ACC112 (cell line): ENCODE measurements at regions not wholly inside any gene's neighbourhood (a gene's known extent, or its start where the extent isn't known, plus 50 kb on each side); places are given as distances from the start of the nearest gene placed in this dataset.

ENCODE experiments used
- H2AFZ ChIP-seq: fragments of 200-600 bp; sonication (generic); one replicate; pipeline ENCODE4 v1.6.0; 2017; ENCODE audit warnings: antibody characterized with exemption, low read length; ENCODE audit not compliant: unreplicated experiment
- H3K27ac ChIP-seq: fragments of 200-600 bp; sonication (generic); 2 replicates; pipeline ENCODE4 v1.5.1; 2014; ENCODE audit warnings: low read depth, mild to moderate bottlenecking, antibody characterized with exemption, low read length, moderate library complexity
- H3K27me3 ChIP-seq: fragments of 200-600 bp; sonication (generic); 2 replicates; pipeline ENCODE4 v1.6.1; 2014; ENCODE audit warnings: mild to moderate bottlenecking, antibody characterized with exemption, low read length, moderate library complexity, mixed read lengths; ENCODE audit not compliant: insufficient read depth
- H3K36me3 ChIP-seq: fragments of 200-600 bp; sonication (generic); 2 replicates; pipeline ENCODE4 v1.6.1; 2016; ENCODE audit warnings: mild to moderate bottlenecking, antibody characterized with exemption, low read length, moderate library complexity, mixed read lengths; ENCODE audit not compliant: insufficient read depth
- H3K4me1 ChIP-seq: fragments of 200-600 bp; sonication (generic); one replicate; pipeline ENCODE4 v1.6.1; 2016; ENCODE audit warnings: low read length, mixed read lengths; ENCODE audit not compliant: insufficient read depth, unreplicated experiment, control insufficient read depth
- H3K4me3 ChIP-seq: fragments of 200-600 bp; sonication (generic); 2 replicates; pipeline ENCODE4 v1.5.1; 2014; ENCODE audit warnings: mild to moderate bottlenecking, low read depth, low read length
- H3K79me2 ChIP-seq: fragments of 200-600 bp; sonication (generic); one replicate; pipeline ENCODE4 v1.6.0; 2016; ENCODE audit warnings: low read length; ENCODE audit not compliant: control insufficient read depth, unreplicated experiment, insufficient read depth

DNA sequence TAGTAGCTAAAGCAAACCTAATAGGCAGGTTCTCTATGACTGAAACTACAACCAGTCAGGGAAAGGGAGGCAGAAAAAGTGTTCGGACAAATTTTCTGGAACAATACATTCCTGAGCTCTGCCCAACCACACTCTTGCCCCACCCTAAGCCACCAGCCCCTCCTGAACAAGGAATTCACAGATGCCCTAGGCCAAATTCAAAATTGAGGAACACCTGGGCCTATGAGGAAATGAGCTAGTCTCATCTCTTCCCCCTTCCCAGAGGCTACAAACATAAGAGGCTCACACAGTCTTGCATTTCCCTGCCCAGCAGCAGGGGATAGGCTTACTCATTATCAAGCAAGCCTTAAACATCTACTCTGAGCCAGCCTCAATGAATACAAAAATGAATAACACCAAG is 284.7 kb downstream of the ZNF674 start:
- Histone ChIP-seq H3K27ac (no peak overlapping the region), H3K79me2 (no peaks in the 10 kb centered on the region), H3K36me3 (no peaks in the 10 kb centered on the region), H2AFZ (no peak overlapping the region), H3K4me3 (no peak overlapping the region), H3K27me3 (no peaks in the 10 kb centered on the region), H3K4me1 (no peaks in the 10 kb centered on the region)

DNA sequence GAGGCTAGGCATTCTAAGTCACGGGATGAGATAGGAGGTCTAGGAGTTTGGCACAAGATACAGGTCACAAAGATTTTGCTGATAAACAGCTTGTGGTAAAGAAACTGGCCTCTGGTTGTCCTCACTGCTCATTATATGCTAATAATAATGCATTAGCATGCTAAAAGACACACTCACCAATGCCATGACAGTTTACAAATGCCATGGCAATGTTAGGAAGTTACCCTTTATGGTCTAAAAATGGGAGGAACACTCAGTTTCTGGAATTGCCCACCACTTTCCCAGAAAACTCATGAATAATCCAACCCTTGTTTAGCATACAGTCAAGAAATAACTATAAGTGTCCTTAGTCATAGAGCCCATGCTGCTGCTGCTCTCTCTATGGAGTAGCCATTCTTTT is 286.9 kb downstream of the ZNF674 start:
- H2AFZ ChIP-seq = no peak overlapping the region

GRCh38 chrX:46257451-46257879 is 287.8 kb downstream of the ZNF674 start:
- H3K27me3 ChIP-seq = no peaks in the 10 kb centered on the region
- H3K79me2 ChIP-seq = no peaks in the 10 kb centered on the region
- H2AFZ ChIP-seq = no peak overlapping the region
- H3K27ac ChIP-seq = no peak overlapping the region
- H3K36me3 ChIP-seq = no peaks in the 10 kb centered on the region
- H3K4me1 ChIP-seq = peaks cover 13% of the 10 kb centered on the region
- H3K4me3 ChIP-seq = no peak overlapping the region

More for the DNA sequence above, 286.9 kb downstream of the ZNF674 start:
- Histone ChIP-seq H3K4me1 (peaks cover 13% of the 10 kb centered on the region), H3K36me3 (no peaks in the 10 kb centered on the region), H3K27me3 (no peaks in the 10 kb centered on the region), H3K79me2 (no peaks in the 10 kb centered on the region), H3K4me3 (no peak overlapping the region), H3K27ac (no peak overlapping the region)

DNA sequence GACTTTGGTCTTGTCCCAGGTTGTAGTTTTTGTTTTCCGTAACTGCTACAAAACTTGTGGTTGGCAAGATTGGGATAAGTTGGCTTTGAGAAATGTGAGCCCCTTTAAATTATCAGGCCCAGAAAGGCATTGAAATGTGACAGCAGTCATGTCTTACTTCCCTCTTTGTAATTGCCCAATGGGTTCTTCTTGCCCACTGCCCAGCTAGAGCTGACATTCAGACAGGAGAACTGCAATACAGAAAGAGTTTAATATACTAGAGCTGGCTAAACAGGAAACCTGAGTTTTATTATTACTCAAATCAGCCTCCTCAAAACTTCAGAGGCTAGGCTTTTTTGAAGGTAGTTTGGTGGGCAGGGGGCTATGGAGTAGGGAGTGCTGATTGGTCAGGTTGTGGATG is 288.3 kb downstream of the ZNF674 start:
- no peak overlapping the region for H3K27ac ChIP-seq
- H3K79me2 ChIP-seq = no peaks in the 10 kb centered on the region
- H3K4me3 ChIP-seq = no peak overlapping the region
- no peak overlapping the region for H2AFZ ChIP-seq
- no peaks in the 10 kb centered on the region for H3K36me3 ChIP-seq
- H3K27me3 ChIP-seq = no peaks in the 10 kb centered on the region
- H3K4me1 ChIP-seq = peaks cover 16% of the 10 kb centered on the region

DNA sequence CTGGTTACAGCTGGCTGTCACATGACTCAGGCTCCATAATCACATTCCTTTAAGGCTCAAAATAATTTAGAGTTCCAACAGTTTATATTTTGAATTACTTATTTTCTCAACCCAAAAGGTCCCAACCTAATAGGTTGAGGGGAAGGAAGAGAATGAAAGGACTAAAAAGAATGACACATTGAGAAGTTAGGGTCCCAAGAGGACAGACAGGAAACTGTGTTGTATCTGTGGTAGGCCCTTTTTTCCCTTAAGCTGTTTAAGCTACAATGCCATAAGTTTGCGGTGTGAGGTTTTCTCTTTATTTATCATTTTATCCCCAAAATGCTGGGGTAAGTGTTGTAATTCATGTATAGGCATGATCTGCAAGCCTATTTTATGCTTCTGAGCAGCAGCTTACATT is 290.2 kb downstream of the ZNF674 start:
- H3K27ac ChIP-seq = 0 out of 2 replicates have a peak overlapping the region, but pooled peaks have one; percentile 2

DNA sequence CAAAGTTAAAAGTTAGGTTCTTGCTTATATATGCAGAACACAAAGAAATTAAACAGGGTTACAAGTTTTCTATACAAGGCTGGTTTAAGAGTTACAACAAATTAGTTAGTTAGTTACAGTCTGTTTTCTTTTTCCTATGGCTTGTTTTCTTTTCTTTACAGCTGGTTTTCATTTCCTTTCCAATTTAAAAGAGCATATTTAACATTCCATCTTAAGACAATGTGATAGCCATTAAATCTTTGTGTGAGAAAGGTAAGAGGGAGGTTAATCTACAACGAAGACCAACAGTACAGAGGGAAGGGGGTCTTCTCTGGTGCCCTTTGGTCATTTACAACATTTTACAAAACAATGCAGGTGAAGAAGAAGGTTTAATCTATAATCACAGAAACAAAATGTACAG is 290.6 kb downstream of the ZNF674 start:
- H3K36me3 ChIP-seq = no peaks in the 10 kb centered on the region
- peak overlapping the region; percentile 50 for H2AFZ ChIP-seq
- no peaks in the 10 kb centered on the region for H3K27me3 ChIP-seq
- 0 out of 2 replicates have a peak overlapping the region, but pooled peaks have one; percentile 2 for H3K27ac ChIP-seq
- peaks cover 21% of the 10 kb centered on the region for H3K4me1 ChIP-seq
- no peak overlapping the region for H3K4me3 ChIP-seq
- H3K79me2 ChIP-seq = no peaks in the 10 kb centered on the region

More for the DNA sequence above, 290.2 kb downstream of the ZNF674 start:
- H3K27me3 ChIP-seq = no peaks in the 10 kb centered on the region
- no peaks in the 10 kb centered on the region for H3K36me3 ChIP-seq
- peak overlapping the region; percentile 50 for H2AFZ ChIP-seq
- H3K4me1 ChIP-seq = peaks cover 21% of the 10 kb centered on the region
- no peaks in the 10 kb centered on the region for H3K79me2 ChIP-seq
- H3K4me3 ChIP-seq = no peak overlapping the region

DNA sequence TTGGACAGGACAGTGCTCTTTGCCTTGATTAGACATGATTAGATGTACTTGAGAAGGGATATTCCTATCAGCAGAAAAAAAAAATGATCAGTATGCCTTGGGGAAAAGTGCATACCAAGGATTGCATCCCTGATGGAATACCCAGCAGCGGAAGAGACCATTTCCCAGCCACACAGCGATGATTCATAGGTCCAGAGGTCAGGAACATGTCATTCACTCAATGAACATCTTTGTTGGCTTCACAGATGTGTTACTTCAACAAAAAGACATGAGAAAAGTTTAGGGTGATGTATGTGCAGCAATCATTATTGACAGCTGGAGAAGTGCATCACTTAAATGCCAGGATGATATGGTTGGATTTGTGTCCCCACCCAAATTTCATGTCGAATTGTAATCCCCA is 293.5 kb downstream of the ZNF674 start:
- Histone ChIP-seq H3K27ac (no peak overlapping the region), H3K4me1 (peaks cover 21% of the 10 kb centered on the region), H3K4me3 (no peak overlapping the region), H2AFZ (no peak overlapping the region), H3K36me3 (no peaks in the 10 kb centered on the region), H3K79me2 (no peaks in the 10 kb centered on the region), H3K27me3 (no peaks in the 10 kb centered on the region)

DNA sequence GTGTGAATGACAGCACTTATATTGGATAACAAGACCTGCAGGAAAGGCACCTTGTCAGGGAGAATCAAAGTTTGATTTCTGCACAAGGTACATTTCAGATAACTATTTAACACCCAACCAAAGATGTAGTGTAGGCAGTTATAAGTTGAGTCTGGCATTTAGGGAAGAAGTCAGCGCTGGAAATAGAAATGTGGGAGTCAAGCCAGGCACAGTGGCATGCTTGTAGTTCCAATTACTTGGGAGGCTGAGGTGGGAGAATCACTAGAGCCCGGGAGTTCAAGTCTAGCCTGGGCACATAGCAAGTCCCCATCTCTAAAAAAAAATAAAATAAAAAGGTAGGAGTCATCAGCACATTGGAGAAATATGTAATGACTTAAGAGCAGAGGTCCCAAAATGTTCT is 295.1 kb downstream of the ZNF674 start:
- Histone ChIP-seq H3K27ac (no peak overlapping the region), H3K36me3 (no peaks in the 10 kb centered on the region), H3K79me2 (no peaks in the 10 kb centered on the region), H3K27me3 (no peaks in the 10 kb centered on the region), H3K4me3 (no peak overlapping the region), H2AFZ (no peak overlapping the region), H3K4me1 (peaks cover 18% of the 10 kb centered on the region)

GRCh38 chrX:46247456-46247855 is 297.8 kb downstream of the ZNF674 start:
- no peaks in the 10 kb centered on the region for H3K27me3 ChIP-seq
- H3K27ac ChIP-seq = no peak overlapping the region
- no peak overlapping the region for H2AFZ ChIP-seq
- H3K4me1 ChIP-seq = peaks cover 8% of the 10 kb centered on the region
- H3K79me2 ChIP-seq = no peaks in the 10 kb centered on the region
- H3K36me3 ChIP-seq = no peaks in the 10 kb centered on the region
- H3K4me3 ChIP-seq = no peak overlapping the region

DNA sequence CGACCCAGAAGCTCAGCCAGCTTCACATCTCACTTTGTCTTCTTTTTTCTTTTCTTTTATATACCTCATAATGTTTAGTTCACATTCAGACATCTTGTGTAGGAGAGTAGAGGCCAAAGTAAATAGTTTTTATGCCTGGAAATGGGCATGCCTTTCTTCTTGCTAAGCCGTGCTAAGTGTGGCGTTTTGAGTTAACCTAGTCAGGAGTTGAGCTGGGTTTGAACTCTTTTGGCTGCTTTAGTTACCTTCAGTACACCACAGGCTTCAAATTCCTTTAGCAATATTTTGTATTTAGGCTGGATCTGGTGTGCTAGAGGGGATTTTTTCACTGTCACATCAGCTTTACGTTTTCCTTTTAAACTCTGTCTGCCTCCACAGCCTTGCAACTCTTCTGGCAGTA is 300.8 kb downstream of the ZNF674 start:
- Histone ChIP-seq H3K27me3 (no peaks in the 10 kb centered on the region), H3K79me2 (no peaks in the 10 kb centered on the region), H3K27ac (no peak overlapping the region), H3K36me3 (no peaks in the 10 kb centered on the region), H3K4me1 (no peaks in the 10 kb centered on the region), H3K4me3 (no peak overlapping the region), H2AFZ (no peak overlapping the region)

- no peaks in the 10 kb centered on the region for H3K27me3 ChIP-seq
- no peak overlapping the region for H3K4me3 ChIP-seq
- no peaks in the 10 kb centered on the region for H3K36me3 ChIP-seq
- no peaks in the 10 kb centered on the region for H3K79me2 ChIP-seq
- H3K4me1 ChIP-seq = no peaks in the 10 kb centered on the region
- H2AFZ ChIP-seq = no peak overlapping the region
- no peak overlapping the region for H3K27ac ChIP-seq
Observed at GRCh38 chrX:46236411-46236810, 308.8 kb downstream of the ZNF674 start.
